Calu3 (cell line): ENCODE measurements at regions not wholly inside any gene's neighbourhood (a gene's known extent, or its start where the extent isn't known, plus 50 kb on each side); places are given as distances from the start of the nearest gene placed in this dataset.

Experiments
- BruUV-seq: library from RNA; stranded (reverse); fragments of 400-500 nt; replicated peaks from 2 replicates; lab custom pipeline; 2021; lab: Mats Ljungman, UMichigan
- CTCF ChIA-PET: fragments of 300-600 bp; sonication (Branson Sonifier 250); formaldehyde crosslinking; loops from one replicate; lab custom pipeline; 2022; ENCODE audit warnings: antibody characterized with exemption; lab: Charles Lee
- DNase-seq: peaks from one replicate; pipeline ENCODE4 v3.0.0; 2022
- H3K27ac Mint-ChIP-seq: one replicate; pipeline ENCODE4 v1.8.0; 2022; ENCODE audit warnings: mixed read lengths; ENCODE audit not compliant: unreplicated experiment
- H3K27me3 Mint-ChIP-seq: one replicate; pipeline ENCODE4 v1.8.0; 2022; ENCODE audit warnings: mixed read lengths; ENCODE audit not compliant: unreplicated experiment
- H3K36me3 Mint-ChIP-seq: one replicate; pipeline ENCODE4 v1.8.0; 2022; ENCODE audit warnings: mild to moderate bottlenecking, moderate library complexity, mixed read lengths; ENCODE audit not compliant: insufficient read depth, unreplicated experiment
- H3K4me1 Mint-ChIP-seq: one replicate; pipeline ENCODE4 v1.8.0; 2022; ENCODE audit warnings: mild to moderate bottlenecking, low read depth, mixed read lengths; ENCODE audit not compliant: unreplicated experiment
- H3K4me3 Mint-ChIP-seq: one replicate; pipeline ENCODE4 v1.8.0; 2022; ENCODE audit warnings: mild to moderate bottlenecking, low read depth, moderate library complexity, mixed read lengths; ENCODE audit not compliant: unreplicated experiment
- H3K9me3 Mint-ChIP-seq: one replicate; pipeline ENCODE4 v1.8.0; 2022; ENCODE audit warnings: low read depth, mixed read lengths; ENCODE audit not compliant: unreplicated experiment
- intact Hi-C: fragments of 100-400 bp; cut with micrococcal nuclease; formaldehyde crosslinking; loops from one replicate; pipeline ENCODE4 v1.10.0; 2022; ENCODE audit not compliant: unreplicated experiment
- TF ChIP-seq, protein P1 (sequence below): fragments of 200-600 bp; IDR thresholded peaks from one replicate; pipeline ENCODE4 v1.8.0; 2022; ENCODE audit warnings: antibody characterized with exemption; ENCODE audit not compliant: unreplicated experiment

DNA sequence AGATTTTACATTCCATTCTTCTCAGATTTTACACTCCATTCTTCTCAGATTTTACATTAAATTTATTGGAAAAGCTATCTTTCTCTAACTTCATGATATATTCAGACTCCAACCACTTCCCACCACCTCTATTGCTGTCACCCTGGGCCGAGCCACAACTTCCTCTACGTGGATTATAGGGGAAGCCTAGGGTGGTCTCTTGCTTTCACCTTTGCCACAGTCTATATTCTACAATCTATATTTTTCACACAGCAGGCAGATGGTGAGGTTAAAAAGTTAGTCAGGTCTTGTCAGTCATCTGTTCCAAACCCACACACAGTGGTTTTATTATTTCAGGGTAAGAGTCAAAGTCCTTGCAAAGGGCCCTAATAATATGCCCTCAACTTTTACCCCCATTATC is 370.8 kb upstream of the SUCLG2 start:
- DNase-seq, result no peak
- Mint-ChIP-seq H3K4me3 (no peak overlapping the region), H3K36me3 (no peaks in the 10 kb centered on the region), H3K27me3 (peaks cover 16% of the 10 kb centered on the region), H3K27ac (no peak overlapping the region), H3K9me3 (no peaks in the 10 kb centered on the region), H3K4me1 (no peaks in the 10 kb centered on the region)
- intact Hi-C loops, result no loop called here
- CTCF ChIA-PET, result no interaction called here
- no TSS peak for BruUV-seq
- TF ChIP-seq, protein P1, sequence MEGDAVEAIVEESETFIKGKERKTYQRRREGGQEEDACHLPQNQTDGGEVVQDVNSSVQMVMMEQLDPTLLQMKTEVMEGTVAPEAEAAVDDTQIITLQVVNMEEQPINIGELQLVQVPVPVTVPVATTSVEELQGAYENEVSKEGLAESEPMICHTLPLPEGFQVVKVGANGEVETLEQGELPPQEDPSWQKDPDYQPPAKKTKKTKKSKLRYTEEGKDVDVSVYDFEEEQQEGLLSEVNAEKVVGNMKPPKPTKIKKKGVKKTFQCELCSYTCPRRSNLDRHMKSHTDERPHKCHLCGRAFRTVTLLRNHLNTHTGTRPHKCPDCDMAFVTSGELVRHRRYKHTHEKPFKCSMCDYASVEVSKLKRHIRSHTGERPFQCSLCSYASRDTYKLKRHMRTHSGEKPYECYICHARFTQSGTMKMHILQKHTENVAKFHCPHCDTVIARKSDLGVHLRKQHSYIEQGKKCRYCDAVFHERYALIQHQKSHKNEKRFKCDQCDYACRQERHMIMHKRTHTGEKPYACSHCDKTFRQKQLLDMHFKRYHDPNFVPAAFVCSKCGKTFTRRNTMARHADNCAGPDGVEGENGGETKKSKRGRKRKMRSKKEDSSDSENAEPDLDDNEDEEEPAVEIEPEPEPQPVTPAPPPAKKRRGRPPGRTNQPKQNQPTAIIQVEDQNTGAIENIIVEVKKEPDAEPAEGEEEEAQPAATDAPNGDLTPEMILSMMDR, result no peak

DNA sequence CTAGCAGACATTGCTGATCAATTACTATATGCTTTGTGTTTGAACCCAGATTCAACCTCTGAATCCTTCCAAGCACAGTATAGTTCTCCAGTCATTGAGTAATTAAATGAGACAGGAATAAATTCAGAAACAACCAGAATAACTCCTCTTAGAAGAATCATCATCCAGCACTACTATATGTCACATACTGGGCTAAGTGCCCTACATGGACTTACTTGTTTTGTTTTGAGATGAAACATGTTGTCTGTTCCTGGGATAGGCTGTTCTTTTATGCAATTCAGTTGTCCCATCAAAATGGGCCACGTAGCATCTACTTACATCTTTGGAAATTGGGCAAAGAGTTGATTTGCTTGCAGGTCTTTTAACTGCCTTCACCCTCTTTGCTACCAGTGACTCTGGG is 365.5 kb upstream of the SUCLG2 start:
- H3K9me3 Mint-ChIP-seq, result no peaks in the 10 kb centered on the region
- TF ChIP-seq, protein P1, result no peak
- no peak overlapping the region for H3K27ac Mint-ChIP-seq
- H3K27me3 Mint-ChIP-seq, result no peaks in the 10 kb centered on the region
- no TSS peak for BruUV-seq
- no peaks in the 10 kb centered on the region for H3K36me3 Mint-ChIP-seq
- no peaks in the 10 kb centered on the region for H3K4me1 Mint-ChIP-seq
- H3K4me3 Mint-ChIP-seq, result no peak overlapping the region
- CTCF ChIA-PET, result no interaction called here
- intact Hi-C loops, result loop anchor here (10.0 kb wide), 1 partner anchor 635 kb away; no protein-coding TSS in a partner anchor
- DNase-seq, result no peak

DNA sequence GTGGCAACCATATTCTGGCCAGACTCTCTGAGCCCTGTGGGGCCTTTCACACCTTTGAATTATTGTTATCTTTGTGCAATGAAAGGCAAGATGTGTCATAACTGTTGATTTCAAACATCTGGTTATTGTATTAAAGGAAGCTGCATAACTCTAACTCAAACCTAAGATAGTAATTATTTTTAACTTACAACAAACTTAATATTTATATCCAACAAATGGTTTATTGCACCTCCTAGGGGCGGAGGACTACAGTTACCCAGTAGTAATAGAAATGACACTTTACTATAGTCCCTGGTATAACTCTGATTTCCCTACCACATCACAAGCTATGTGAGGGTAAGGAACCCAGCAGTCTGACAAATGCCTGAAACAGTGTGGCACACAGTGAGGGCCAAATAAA is 363.9 kb upstream of the SUCLG2 start:
- H3K36me3 Mint-ChIP-seq, result no peaks in the 10 kb centered on the region
- no peak for DNase-seq
- BruUV-seq, result no TSS peak
- no peaks in the 10 kb centered on the region for H3K27me3 Mint-ChIP-seq
- TF ChIP-seq, protein P1, result no peak
- intact Hi-C loops, result loop anchor here (10.0 kb wide), 1 partner anchor 633 kb away; no protein-coding TSS in a partner anchor
- H3K27ac Mint-ChIP-seq, result no peak overlapping the region
- no peaks in the 10 kb centered on the region for H3K4me1 Mint-ChIP-seq
- no peaks in the 10 kb centered on the region for H3K9me3 Mint-ChIP-seq
- H3K4me3 Mint-ChIP-seq, result no peak overlapping the region
- CTCF ChIA-PET, result no interaction called here

DNA sequence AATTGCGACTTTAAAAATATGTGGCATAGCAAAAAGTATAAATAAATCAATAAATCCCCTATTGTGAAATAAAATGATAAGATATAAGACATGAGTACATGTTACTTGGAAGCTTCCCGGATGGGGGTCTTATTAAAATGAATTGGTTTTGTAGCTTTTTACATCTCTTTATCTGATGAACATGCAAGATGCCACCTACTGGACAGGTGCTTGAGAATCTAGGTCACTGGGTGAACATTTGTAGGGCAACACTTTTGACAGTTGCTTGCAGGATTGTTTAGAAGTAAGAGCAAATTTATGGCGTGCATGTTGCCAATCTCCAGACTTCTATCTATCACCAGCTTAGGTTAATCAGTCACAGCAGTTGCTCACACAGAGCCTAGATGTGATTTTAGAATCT is 362.7 kb upstream of the SUCLG2 start:
- H3K9me3 Mint-ChIP-seq, result no peaks in the 10 kb centered on the region
- H3K4me3 Mint-ChIP-seq, result no peak overlapping the region
- intact Hi-C loops, result loop anchor here (10.0 kb wide), 1 partner anchor 632 kb away; no protein-coding TSS in a partner anchor
- TF ChIP-seq, protein P1, result no peak
- H3K4me1 Mint-ChIP-seq, result no peaks in the 10 kb centered on the region
- H3K36me3 Mint-ChIP-seq, result no peaks in the 10 kb centered on the region
- no peak for DNase-seq
- no TSS peak for BruUV-seq
- H3K27ac Mint-ChIP-seq, result no peak overlapping the region
- CTCF ChIA-PET, result interaction anchor here (1.0 kb wide), 1 partner anchor 903 kb away, joined by 4 read pairs; no protein-coding TSS in a partner anchor
- no peaks in the 10 kb centered on the region for H3K27me3 Mint-ChIP-seq
